WTC11 (cell line): ENCODE measurements at regions not wholly inside any gene's neighbourhood (a gene's known extent, or its start where the extent isn't known, plus 50 kb on each side); places are given as distances from the start of the nearest gene placed in this dataset.

Experiments
- ATAC-seq: fragments of 200-7000 bp; cut with Tn5 transposase; 2 replicates; pipeline ENCODE4 v1.10.0; 2021; ENCODE audit warnings: mild to moderate bottlenecking, moderate library complexity
- CTCF ChIA-PET: fragments of 300-600 bp; sonication (Branson Sonifier 250); formaldehyde crosslinking; loops from one replicate; lab custom pipeline; 2021; ENCODE audit warnings: antibody characterized with exemption; lab: Charles Lee
- POLR2A ChIA-PET: fragments of 350-600 bp; sonication (Branson Sonifier 250); formaldehyde crosslinking; loops from one replicate; lab custom pipeline; 2021; ENCODE audit warnings: antibody characterized with exemption; lab: Charles Lee
- DNase-seq: peaks from one replicate; pipeline ENCODE4 v3.0.0; 2021; ENCODE audit warnings: low spot score
- H3K27ac Mint-ChIP-seq: 2 replicates; pipeline ENCODE4 v1.8.0; 2021; ENCODE audit warnings: mixed read lengths
- H3K27me3 Mint-ChIP-seq: 2 replicates; pipeline ENCODE4 v1.8.0; 2021; ENCODE audit warnings: low read depth, mild to moderate bottlenecking, moderate library complexity, mixed read lengths
- H3K36me3 Mint-ChIP-seq: 2 replicates; pipeline ENCODE4 v1.8.0; 2021; ENCODE audit warnings: mixed read lengths
- H3K4me1 Mint-ChIP-seq: 2 replicates; pipeline ENCODE4 v1.8.0; 2022; ENCODE audit warnings: mixed read lengths
- H3K4me3 Mint-ChIP-seq: 2 replicates; pipeline ENCODE4 v1.8.0; 2021; ENCODE audit warnings: mild to moderate bottlenecking, moderate library complexity, mixed read lengths
- H3K9me3 Mint-ChIP-seq: 2 replicates; pipeline ENCODE4 v1.8.0; 2021; ENCODE audit warnings: mixed read lengths
- AFF4 ChIP-seq: sonication (generic); formaldehyde crosslinking; IDR thresholded peaks from 2 replicates; pipeline ENCODE4 v1.8.1; 2023; ENCODE audit warnings: mild to moderate bottlenecking, missing genetic modification reagents, borderline replicate concordance
- CDX4 ChIP-seq: fragments of 250-450 bp; sonication (Bioruptor Pico); IDR thresholded peaks from 2 replicates; pipeline ENCODE4 v1.9.0; 2021; ENCODE audit warnings: moderate library complexity, mild to moderate bottlenecking, inconsistent platforms, borderline replicate concordance
- CREB1 ChIP-seq: sonication (generic); formaldehyde crosslinking; IDR thresholded peaks from 2 replicates; pipeline ENCODE4 v1.8.0; 2023; ENCODE audit warnings: mild to moderate bottlenecking, missing genetic modification reagents
- E2F5 ChIP-seq: sonication (generic); formaldehyde crosslinking; IDR thresholded peaks from 2 replicates; pipeline ENCODE4 v1.8.1; 2022; ENCODE audit warnings: mild to moderate bottlenecking, moderate library complexity, missing genetic modification reagents
- ELF4 ChIP-seq: sonication (generic); formaldehyde crosslinking; IDR thresholded peaks from 2 replicates; pipeline ENCODE4 v1.8.1; 2022; ENCODE audit warnings: low read depth, mild to moderate bottlenecking, moderate library complexity, missing genetic modification reagents
- ETV6 ChIP-seq: sonication (generic); formaldehyde crosslinking; IDR thresholded peaks from 2 replicates; pipeline ENCODE4 v1.8.1; 2022; ENCODE audit warnings: mild to moderate bottlenecking, missing genetic modification reagents
- JUN ChIP-seq: sonication (generic); formaldehyde crosslinking; IDR thresholded peaks from 2 replicates; pipeline ENCODE4 v1.8.0; 2023; ENCODE audit warnings: mild to moderate bottlenecking, missing genetic modification reagents
- MYBL2 ChIP-seq: sonication (generic); formaldehyde crosslinking; IDR thresholded peaks from 2 replicates; pipeline ENCODE4 v1.8.1; 2023; ENCODE audit warnings: mild to moderate bottlenecking, moderate library complexity, missing genetic modification reagents
- NFYB ChIP-seq: sonication (generic); formaldehyde crosslinking; conservative IDR thresholded peaks from 2 replicates; pipeline ENCODE4 v1.8.0; 2022; ENCODE audit warnings: low read depth, missing genetic modification reagents
- NR2C2 ChIP-seq: sonication (generic); formaldehyde crosslinking; IDR thresholded peaks from 2 replicates; pipeline ENCODE4 v1.8.0; 2022; ENCODE audit warnings: mild to moderate bottlenecking, missing genetic modification reagents
- OVOL2 ChIP-seq: fragments of 250-450 bp; sonication (Bioruptor Pico); IDR thresholded peaks from 2 replicates; pipeline ENCODE4 v1.9.0; 2021; ENCODE audit warnings: mild to moderate bottlenecking, borderline replicate concordance
- PRDM15 ChIP-seq: sonication (generic); formaldehyde crosslinking; IDR thresholded peaks from 2 replicates; pipeline ENCODE4 v1.8.0; 2022; ENCODE audit warnings: missing genetic modification reagents
- RORB ChIP-seq: fragments of 250-450 bp; sonication (Bioruptor Pico); IDR thresholded peaks from 2 replicates; pipeline ENCODE4 v1.9.0; 2021; ENCODE audit warnings: mild to moderate bottlenecking
- SMAD4 ChIP-seq: sonication (generic); formaldehyde crosslinking; IDR thresholded peaks from 2 replicates; pipeline ENCODE4 v1.8.0; 2022; ENCODE audit warnings: mild to moderate bottlenecking, missing genetic modification reagents
- TCF7 ChIP-seq: sonication (generic); formaldehyde crosslinking; IDR thresholded peaks from 2 replicates; pipeline ENCODE4 v1.8.0; 2022; ENCODE audit warnings: mild to moderate bottlenecking, low read depth, missing genetic modification reagents, moderate library complexity
- TEAD1 ChIP-seq: sonication (generic); formaldehyde crosslinking; IDR thresholded peaks from 2 replicates; pipeline ENCODE4 v1.8.0; 2022; ENCODE audit warnings: mild to moderate bottlenecking, missing genetic modification reagents
- USF2 ChIP-seq: sonication (generic); formaldehyde crosslinking; IDR thresholded peaks from 2 replicates; pipeline ENCODE4 v1.8.1; 2023; ENCODE audit warnings: mild to moderate bottlenecking, missing genetic modification reagents, moderate library complexity
- ZBTB21 ChIP-seq: sonication (generic); formaldehyde crosslinking; IDR thresholded peaks from 2 replicates; pipeline ENCODE4 v1.8.1; 2023; ENCODE audit warnings: mild to moderate bottlenecking, missing genetic modification reagents, borderline replicate concordance
- ZBTB43 ChIP-seq: sonication (generic); formaldehyde crosslinking; IDR thresholded peaks from 2 replicates; pipeline ENCODE4 v1.8.1; 2023; ENCODE audit warnings: mild to moderate bottlenecking, missing genetic modification reagents
- ZMAT4 ChIP-seq: fragments of 250-450 bp; sonication (Bioruptor Pico); IDR thresholded peaks from 2 replicates; pipeline ENCODE4 v1.9.0; 2021; ENCODE audit warnings: mild to moderate bottlenecking
- ZNF317 ChIP-seq: sonication (generic); formaldehyde crosslinking; IDR thresholded peaks from 2 replicates; pipeline ENCODE4 v1.8.1; 2023; ENCODE audit warnings: low read depth, mild to moderate bottlenecking, moderate library complexity, missing genetic modification reagents, borderline replicate concordance
- ZNF396 ChIP-seq: fragments of 250-450 bp; sonication (Bioruptor Pico); IDR thresholded peaks from 2 replicates; pipeline ENCODE4 v1.8.0; 2021; ENCODE audit warnings: mild to moderate bottlenecking, moderate library complexity, borderline replicate concordance

- TF ChIP-seq TEAD1 (CRISPR knock-in tag) = no peak
- TF ChIP-seq ZMAT4 (CRISPR knock-in tag) = no peak
- no peak for TF ChIP-seq NFYB
- CTCF ChIA-PET = no interaction called here
- ATAC-seq = no peak
Observed at GRCh38 chr2:12059616-12060441, 313.4 kb downstream of the LPIN1 start.

GRCh38 chr2:12060886-12061285 lies 314.5 kb downstream of the LPIN1 start:
- no peaks in the 10 kb centered on the region for H3K36me3 Mint-ChIP-seq
- no peaks in the 10 kb centered on the region for H3K27me3 Mint-ChIP-seq
- ATAC-seq (no peak), DNase-seq (no peak)
- peaks cover 5% of the 10 kb centered on the region; the same call in 1 of the 2 replicates for H3K9me3 Mint-ChIP-seq
- H3K27ac Mint-ChIP-seq = no peak overlapping the region
- CTCF ChIA-PET = no interaction called here
- no peak overlapping the region for H3K4me3 Mint-ChIP-seq
- POLR2A ChIA-PET = no interaction called here
- peaks cover 25% of the 10 kb centered on the region for H3K4me1 Mint-ChIP-seq
- TF ChIP-seq NR2C2 (CRISPR knock-in tag) (no peak), ETV6 (no peak), ELF4 (no peak), ZBTB21 (no peak), MYBL2 (CRISPR knock-in tag) (no peak), RORB (CRISPR knock-in tag) (no peak), E2F5 (CRISPR knock-in tag) (no peak), CREB1 (CRISPR knock-in tag) (no peak), ZBTB43 (CRISPR knock-in tag) (no peak), JUN (no peak), ZNF317 (CRISPR knock-in tag) (no peak), USF2 (CRISPR knock-in tag) (no peak), OVOL2 (CRISPR knock-in tag) (no peak), ZNF396 (no peak), CDX4 (no peak), PRDM15 (no peak), TCF7 (CRISPR knock-in tag) (no peak), SMAD4 (no peak), ZMAT4 (CRISPR knock-in tag) (no peak), AFF4 (CRISPR knock-in tag) (no peak)

More at GRCh38 chr2:12059616-12060441, 313.4 kb downstream of the LPIN1 start:
- no peaks in the 10 kb centered on the region for H3K36me3 Mint-ChIP-seq
- POLR2A ChIA-PET = no interaction called here
- no peak overlapping the region for H3K27ac Mint-ChIP-seq
- H3K9me3 Mint-ChIP-seq = peaks cover 9% of the 10 kb centered on the region
- H3K4me3 Mint-ChIP-seq = no peak overlapping the region
- H3K4me1 Mint-ChIP-seq = peaks cover 29% of the 10 kb centered on the region
- no peak for DNase-seq
- no peaks in the 10 kb centered on the region for H3K27me3 Mint-ChIP-seq
